Adipose tissue (tissue), 3 donors: ENCODE measurements at regions not wholly inside any gene's neighbourhood (a gene's known extent, or its start where the extent isn't known, plus 50 kb on each side); places are given as distances from the start of the nearest gene placed in this dataset.

Experiments
- H3K27ac ChIP-seq: one replicate; pipeline ENCODE4 v1.5.1; 2013; ENCODE audit warnings: low read depth, low read length
- WGBS, 3 donors: extraction: QIAGEN DNeasy Blood & Tissue Kit; methylation state at CpG; one replicate each; pipeline ENCODE4 v1.1.7; 2013; 5-methylcytosine and 5-hydroxymethylcytosine counted together
- donor health status: healthy with polysubstance abuse.
- donor health status: Bipolar disorder and iron deficiency.
- donor health status: healthy.

GRCh38 chr2:45303417-45304202, 294.4 kb upstream of the SIX2 start:
- H3K27ac ChIP-seq = no peak overlapping the region
- WGBS, 3 donors = 81 to 90% (median 85%) methylated on average over 5 of the region's 5 CpGs

DNA sequence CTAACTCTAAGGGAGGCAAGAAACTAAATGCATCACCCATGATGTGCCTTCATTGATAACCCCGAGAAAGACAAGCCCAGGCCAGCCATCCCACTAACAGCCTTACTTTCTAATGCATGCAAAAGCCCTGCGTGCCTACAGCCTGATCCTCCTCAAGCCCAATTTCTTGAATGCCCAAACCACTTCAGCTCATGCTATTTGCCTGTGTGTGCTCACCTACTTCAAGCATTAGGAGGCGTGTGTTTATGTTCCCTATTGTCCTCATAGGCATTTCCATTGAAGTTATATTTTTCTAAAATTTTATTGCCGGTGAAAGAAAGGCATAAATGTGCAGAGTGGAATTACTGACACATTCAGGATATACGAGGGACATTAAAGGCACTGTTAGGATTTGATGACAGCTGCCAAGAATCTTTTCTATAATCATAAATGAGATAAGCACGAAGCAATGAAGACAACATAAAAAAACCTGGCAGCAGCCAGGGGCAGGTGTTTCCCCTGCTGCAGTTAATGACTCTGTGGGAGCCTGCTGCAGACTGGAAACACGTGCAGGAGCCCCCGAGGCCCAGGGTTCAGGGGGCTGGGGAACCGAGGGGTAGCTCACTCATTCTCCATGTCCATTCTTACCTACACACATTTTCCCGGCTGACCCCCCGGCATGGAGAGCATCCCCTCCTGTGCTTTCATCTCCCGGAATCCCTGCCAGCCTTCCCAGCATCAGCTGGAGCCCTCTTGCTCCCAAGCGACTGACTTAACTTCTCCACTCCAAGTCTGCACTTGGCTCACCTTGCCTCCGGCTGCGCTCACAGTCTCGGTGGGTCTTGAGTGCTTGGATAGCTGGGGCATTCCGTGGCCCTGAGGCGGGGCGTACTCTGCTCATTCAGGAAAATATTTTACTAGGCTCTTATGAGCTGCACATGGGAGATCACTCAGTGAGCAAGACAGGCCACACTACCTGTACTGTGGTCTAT, 292.3 kb upstream of the SIX2 start:
- 57 to 63% (median 61%) methylated on average over 19 of the region's 19 CpGs for WGBS, 3 donors
- no peak overlapping the region for H3K27ac ChIP-seq

GRCh38 chr2:45300026-45300750, 290.9 kb upstream of the SIX2 start:
- WGBS, 3 donors = 67 to 90% (median 78%) methylated on average over 4 of the region's 4 CpGs
- H3K27ac ChIP-seq = no peak overlapping the region

- WGBS, 3 donors = 91 to 94% (median 92%) methylated on average over 4 of the region's 4 CpGs
- H3K27ac ChIP-seq = no peak overlapping the region
Measured at GRCh38 chr2:45299361-45299760, 290.1 kb upstream of the SIX2 start.

DNA sequence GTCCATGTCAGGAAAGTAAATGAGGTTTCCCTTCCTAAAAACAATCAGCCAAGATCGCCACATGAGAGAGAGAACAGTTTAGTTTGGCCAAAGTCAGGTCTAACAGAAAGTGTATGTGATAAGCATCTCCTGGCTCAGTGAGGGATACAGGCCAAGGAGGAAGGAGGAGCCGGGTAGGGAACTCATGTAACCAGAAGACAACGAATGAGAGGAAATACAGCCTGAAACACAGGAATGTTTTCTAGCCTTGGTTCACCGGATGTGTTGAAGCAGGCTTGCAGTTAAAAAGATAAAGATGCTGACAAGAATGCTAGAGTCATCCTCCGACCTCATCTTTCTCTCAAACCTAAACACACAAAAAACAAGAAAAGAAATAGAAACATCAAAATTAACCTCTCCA, 283.9 kb upstream of the SIX2 start:
- 36 to 75% (median 45%) methylated on average over 5 of the region's 5 CpGs for WGBS, 3 donors

DNA sequence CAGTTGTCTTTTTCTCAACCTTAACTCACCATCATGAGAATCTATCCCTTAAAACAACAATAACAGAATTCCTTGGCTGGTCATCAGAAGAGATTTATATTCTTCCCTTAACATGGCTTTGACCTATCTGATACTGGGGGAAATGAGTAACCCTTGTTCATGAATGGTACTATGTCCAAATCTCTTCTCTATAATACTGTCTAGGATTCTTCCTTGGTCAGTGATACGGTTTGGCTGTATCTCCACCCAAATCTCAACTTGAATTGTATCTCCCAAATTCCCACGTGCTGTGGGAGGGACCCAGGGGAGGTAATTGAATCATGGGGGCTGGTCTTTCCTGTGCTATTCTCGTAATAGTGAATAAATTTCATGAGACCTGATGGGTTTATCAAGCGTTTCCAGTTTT, 282.0 kb upstream of the SIX2 start:
- no peak overlapping the region for H3K27ac ChIP-seq
- WGBS, 3 donors = 54 to 78% (median 61%) methylated on average over 4 of the region's 4 CpGs

More for the DNA sequence above, 283.9 kb upstream of the SIX2 start:
- no peak overlapping the region for H3K27ac ChIP-seq

- WGBS, 3 donors = 89 to 93% (median 90%) methylated on average over 6 of the region's 6 CpGs
- H3K27ac ChIP-seq = no peak overlapping the region
Measured at GRCh38 chr2:45289997-45290709, 280.9 kb upstream of the SIX2 start.

GRCh38 chr2:45288532-45289417, 279.5 kb upstream of the SIX2 start:
- no peak overlapping the region for H3K27ac ChIP-seq
- WGBS, 3 donors = 85 to 89% (median 87%) methylated on average over 6 of the region's 6 CpGs

- H3K27ac ChIP-seq = no peak overlapping the region
- 73 to 94% (median 79%) methylated on average over 4 of the region's 4 CpGs for WGBS, 3 donors
Measured at GRCh38 chr2:45287045-45287444, 277.8 kb upstream of the SIX2 start.

DNA sequence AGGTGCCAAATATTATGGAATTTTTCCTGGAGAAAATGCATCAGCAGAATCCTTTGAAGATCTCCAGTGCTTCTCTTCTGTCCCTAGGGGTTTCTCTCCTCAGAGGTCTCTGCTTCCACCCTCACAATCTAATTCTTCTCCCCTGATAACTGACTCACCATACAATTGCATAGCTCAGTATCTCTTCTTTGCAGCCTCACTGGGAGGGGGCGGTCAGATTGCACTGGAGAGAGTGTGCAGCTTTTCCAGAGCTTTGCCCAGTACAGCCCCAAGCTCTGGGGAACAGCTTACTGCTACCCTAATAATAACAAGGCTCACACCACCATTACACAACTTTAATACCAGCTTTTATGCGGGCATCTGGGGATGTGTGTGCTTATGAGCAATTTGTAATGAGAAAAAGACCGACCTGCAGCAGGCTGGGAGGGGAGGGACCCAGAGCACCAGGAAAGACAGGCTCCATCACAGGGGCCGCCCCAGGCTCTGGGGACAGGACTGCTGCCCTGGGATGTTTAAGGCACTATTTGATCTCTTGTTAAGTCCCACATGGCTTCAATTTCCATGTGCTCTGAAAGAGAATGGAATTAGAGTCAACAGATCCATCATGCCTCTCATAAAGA, 276.6 kb upstream of the SIX2 start:
- WGBS, 3 donors = 90 to 97% (median 95%) methylated on average over 4 of the region's 4 CpGs

GRCh38 chr2:45285311-45285710, 276.1 kb upstream of the SIX2 start:
- no peak overlapping the region for H3K27ac ChIP-seq
- WGBS, 3 donors = 83 to 93% (median 87%) methylated on average over 5 of the region's 5 CpGs

More for the DNA sequence above, 276.6 kb upstream of the SIX2 start:
- H3K27ac ChIP-seq = no peak overlapping the region

- H3K27ac ChIP-seq = no peak overlapping the region
- 56 to 87% (median 82%) methylated on average over 2 of the region's 2 CpGs for WGBS, 3 donors
Measured at GRCh38 chr2:45284621-45284995, 275.4 kb upstream of the SIX2 start.

GRCh38 chr2:45283764-45284620, 274.7 kb upstream of the SIX2 start:
- no peak overlapping the region for H3K27ac ChIP-seq

DNA sequence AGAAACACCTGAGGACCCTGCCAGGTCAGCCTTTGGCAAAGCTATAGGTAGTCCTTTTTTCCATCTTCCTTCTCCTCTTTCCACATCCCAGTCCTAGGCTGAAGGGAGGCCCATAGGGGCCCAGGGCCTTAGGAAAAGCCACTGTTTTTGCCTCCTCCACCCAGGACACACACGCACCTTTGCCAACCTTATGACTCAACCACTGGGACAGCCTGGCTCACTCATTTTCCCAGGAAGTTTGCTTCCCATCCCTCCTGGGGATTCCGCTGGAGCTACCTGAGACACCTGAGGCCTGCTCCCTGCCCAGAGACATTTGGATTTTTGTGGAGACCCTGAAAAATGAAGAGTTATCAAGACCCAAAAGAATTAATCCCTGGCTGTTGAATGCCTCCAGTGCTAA, 273.4 kb upstream of the SIX2 start:
- no peak overlapping the region for H3K27ac ChIP-seq
- 88 to 93% (median 93%) methylated on average over 2 of the region's 2 CpGs for WGBS, 3 donors

More at GRCh38 chr2:45283764-45284620, 274.7 kb upstream of the SIX2 start:
- 78 to 90% (median 86%) methylated on average over 10 of the region's 10 CpGs for WGBS, 3 donors

DNA sequence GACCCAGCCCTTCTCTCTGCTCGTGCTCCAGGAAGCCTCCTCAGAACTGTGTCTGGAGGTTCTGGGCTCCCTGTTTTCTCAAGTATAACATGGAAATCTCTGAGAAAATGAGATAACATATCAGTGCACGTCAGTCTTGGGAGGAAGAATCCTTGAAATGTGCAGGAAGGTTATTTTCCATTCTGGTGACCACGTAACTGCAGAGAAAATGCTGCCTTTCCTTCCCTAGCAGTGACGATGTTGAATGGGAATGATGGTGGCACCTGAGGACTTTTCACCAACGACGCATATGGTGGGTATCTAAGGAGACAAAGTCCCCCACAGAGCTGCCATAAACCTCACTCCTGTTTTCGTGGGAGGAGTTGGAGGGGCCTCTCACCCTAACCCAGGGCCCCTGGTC, 272.1 kb upstream of the SIX2 start:
- H3K27ac ChIP-seq = no peak overlapping the region
- WGBS, 3 donors = 76 to 83% (median 80%) methylated on average over 7 of the region's 7 CpGs

DNA sequence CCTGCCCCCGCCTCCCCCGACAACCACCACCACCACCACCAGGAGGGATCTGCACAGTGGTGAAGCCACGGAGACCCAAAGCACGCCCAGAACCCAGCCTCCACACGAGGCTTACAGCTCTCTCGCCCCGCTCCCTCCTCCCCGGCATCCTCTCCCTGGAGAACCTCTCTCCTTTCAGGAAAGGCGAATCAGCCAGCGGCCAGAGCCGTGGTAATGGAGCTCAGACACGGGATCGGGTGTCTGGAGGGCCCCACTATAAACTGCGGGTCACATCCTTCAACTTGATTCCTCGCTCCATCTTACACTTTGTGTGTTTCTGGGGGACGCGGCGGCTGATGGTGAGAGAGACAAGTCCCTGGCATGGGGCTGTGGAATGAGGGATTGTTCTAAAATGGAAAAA, 271.5 kb upstream of the SIX2 start:
- no peak overlapping the region for H3K27ac ChIP-seq
- WGBS, 3 donors = 83 to 93% (median 88%) methylated on average over 18 of the region's 18 CpGs
